HFFc6 (cell line): ENCODE measurements at regions not wholly inside any gene's neighbourhood (a gene's known extent, or its start where the extent isn't known, plus 50 kb on each side); places are given as distances from the start of the nearest gene placed in this dataset.

Source experiments
- DNase-seq: peaks from one replicate; pipeline ENCODE4 v3.0.0-alpha.2; 2018
- H3K27ac Mint-ChIP-seq: 2 replicates; pipeline ENCODE4 v1.8.0; 2020; ENCODE audit warnings: mild to moderate bottlenecking, mixed read lengths
- H3K27me3 Mint-ChIP-seq: 2 replicates; pipeline ENCODE4 v1.8.0; 2021; ENCODE audit warnings: mild to moderate bottlenecking, moderate library complexity, mixed read lengths; ENCODE audit not compliant: insufficient read depth
- H3K36me3 Mint-ChIP-seq: 2 replicates; pipeline ENCODE4 v1.8.0; 2021; ENCODE audit warnings: low read depth, mixed read lengths
- H3K4me1 Mint-ChIP-seq: 2 replicates; pipeline ENCODE4 v1.8.0; 2020; ENCODE audit warnings: low read depth, mixed read lengths
- H3K4me3 Mint-ChIP-seq: 2 replicates; pipeline ENCODE4 v1.8.0; 2020; ENCODE audit warnings: mild to moderate bottlenecking, moderate library complexity, mixed read lengths
- H3K9me3 Mint-ChIP-seq: 2 replicates; pipeline ENCODE4 v1.8.0; 2020; ENCODE audit warnings: mild to moderate bottlenecking, mixed read lengths
- TF ChIP-seq, protein P1 (sequence below): fragments of 200-600 bp; sonication (generic); IDR thresholded peaks from 2 replicates; pipeline ENCODE4 v1.5.0; 2021; ENCODE audit warnings: antibody characterized with exemption, mild to moderate bottlenecking

- Mint-ChIP-seq H3K27ac (no peak overlapping the region), H3K27me3 (no peaks in the 10 kb centered on the region), H3K36me3 (no peaks in the 10 kb centered on the region), H3K4me3 (no peak overlapping the region), H3K9me3 (peaks cover 21% of the 10 kb centered on the region), H3K4me1 (no peaks in the 10 kb centered on the region)
- no peak for DNase-seq
- TF ChIP-seq, protein P1, sequence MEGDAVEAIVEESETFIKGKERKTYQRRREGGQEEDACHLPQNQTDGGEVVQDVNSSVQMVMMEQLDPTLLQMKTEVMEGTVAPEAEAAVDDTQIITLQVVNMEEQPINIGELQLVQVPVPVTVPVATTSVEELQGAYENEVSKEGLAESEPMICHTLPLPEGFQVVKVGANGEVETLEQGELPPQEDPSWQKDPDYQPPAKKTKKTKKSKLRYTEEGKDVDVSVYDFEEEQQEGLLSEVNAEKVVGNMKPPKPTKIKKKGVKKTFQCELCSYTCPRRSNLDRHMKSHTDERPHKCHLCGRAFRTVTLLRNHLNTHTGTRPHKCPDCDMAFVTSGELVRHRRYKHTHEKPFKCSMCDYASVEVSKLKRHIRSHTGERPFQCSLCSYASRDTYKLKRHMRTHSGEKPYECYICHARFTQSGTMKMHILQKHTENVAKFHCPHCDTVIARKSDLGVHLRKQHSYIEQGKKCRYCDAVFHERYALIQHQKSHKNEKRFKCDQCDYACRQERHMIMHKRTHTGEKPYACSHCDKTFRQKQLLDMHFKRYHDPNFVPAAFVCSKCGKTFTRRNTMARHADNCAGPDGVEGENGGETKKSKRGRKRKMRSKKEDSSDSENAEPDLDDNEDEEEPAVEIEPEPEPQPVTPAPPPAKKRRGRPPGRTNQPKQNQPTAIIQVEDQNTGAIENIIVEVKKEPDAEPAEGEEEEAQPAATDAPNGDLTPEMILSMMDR = no peak
Observed at GRCh38 chr18:44181951-44182747, 498.5 kb upstream of the SETBP1 start.

DNA sequence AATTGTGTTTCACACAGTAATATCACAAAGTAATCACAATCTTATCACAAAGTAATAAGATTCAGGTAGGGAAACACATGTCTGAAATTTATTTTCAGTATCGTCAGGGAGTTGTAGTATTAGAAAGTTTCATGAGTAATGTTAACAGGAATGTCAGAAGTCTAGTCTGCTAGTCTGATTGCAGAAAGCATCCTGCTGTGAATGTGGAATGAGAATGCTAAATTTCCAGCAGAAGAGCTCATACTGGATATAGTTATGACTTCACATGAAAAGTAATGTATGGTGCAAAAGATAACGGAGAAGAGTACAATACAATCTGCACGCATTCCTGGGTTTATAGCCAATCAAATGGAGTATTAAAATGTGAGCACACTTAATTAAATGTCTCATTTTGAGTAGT lies 494.7 kb upstream of the SETBP1 start:
- no peak overlapping the region for H3K4me3 Mint-ChIP-seq
- H3K27ac Mint-ChIP-seq = no peak overlapping the region
- H3K27me3 Mint-ChIP-seq = no peaks in the 10 kb centered on the region
- H3K9me3 Mint-ChIP-seq = peaks cover 13% of the 10 kb centered on the region
- DNase-seq = no peak
- H3K4me1 Mint-ChIP-seq = no peaks in the 10 kb centered on the region
- TF ChIP-seq, protein P1 = no peak
- H3K36me3 Mint-ChIP-seq = no peaks in the 10 kb centered on the region

DNA sequence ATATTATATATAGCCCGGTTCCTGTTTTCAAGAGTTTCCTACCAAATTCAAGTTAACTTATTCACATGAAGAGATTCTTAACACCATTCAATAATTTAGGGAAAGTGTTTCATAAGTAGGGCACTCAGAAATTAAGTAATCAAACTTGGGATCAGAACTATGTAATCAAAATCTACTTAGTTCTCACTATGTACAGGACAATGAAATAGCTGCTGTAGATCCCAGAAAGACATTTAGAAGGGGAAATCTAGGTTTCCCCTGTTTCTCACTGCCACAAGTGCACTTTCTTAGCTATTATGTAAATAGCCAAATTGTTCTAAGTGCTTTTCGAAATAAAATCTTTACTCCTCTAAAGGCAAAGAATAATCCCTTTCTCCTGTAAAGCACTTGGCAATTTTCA lies 493.6 kb upstream of the SETBP1 start:
- TF ChIP-seq, protein P1 = no peak
- no peak for DNase-seq
- Mint-ChIP-seq H3K4me3 (no peak overlapping the region), H3K9me3 (peaks cover 9% of the 10 kb centered on the region), H3K27ac (no peak overlapping the region), H3K4me1 (no peaks in the 10 kb centered on the region), H3K36me3 (no peaks in the 10 kb centered on the region), H3K27me3 (no peaks in the 10 kb centered on the region)

- no peak for DNase-seq
- H3K4me1 Mint-ChIP-seq = no peaks in the 10 kb centered on the region
- H3K36me3 Mint-ChIP-seq = no peaks in the 10 kb centered on the region; the same call in 1 of the 2 replicates
- no peak overlapping the region for H3K27ac Mint-ChIP-seq
- H3K27me3 Mint-ChIP-seq = peaks cover 3% of the 10 kb centered on the region; the same call in 1 of the 2 replicates
- TF ChIP-seq, protein P1 = no peak
- H3K9me3 Mint-ChIP-seq = peaks cover 43% of the 10 kb centered on the region
- H3K4me3 Mint-ChIP-seq = no peak overlapping the region
Observed at GRCh38 chr18:44195394-44196140, 485.1 kb upstream of the SETBP1 start.

DNA sequence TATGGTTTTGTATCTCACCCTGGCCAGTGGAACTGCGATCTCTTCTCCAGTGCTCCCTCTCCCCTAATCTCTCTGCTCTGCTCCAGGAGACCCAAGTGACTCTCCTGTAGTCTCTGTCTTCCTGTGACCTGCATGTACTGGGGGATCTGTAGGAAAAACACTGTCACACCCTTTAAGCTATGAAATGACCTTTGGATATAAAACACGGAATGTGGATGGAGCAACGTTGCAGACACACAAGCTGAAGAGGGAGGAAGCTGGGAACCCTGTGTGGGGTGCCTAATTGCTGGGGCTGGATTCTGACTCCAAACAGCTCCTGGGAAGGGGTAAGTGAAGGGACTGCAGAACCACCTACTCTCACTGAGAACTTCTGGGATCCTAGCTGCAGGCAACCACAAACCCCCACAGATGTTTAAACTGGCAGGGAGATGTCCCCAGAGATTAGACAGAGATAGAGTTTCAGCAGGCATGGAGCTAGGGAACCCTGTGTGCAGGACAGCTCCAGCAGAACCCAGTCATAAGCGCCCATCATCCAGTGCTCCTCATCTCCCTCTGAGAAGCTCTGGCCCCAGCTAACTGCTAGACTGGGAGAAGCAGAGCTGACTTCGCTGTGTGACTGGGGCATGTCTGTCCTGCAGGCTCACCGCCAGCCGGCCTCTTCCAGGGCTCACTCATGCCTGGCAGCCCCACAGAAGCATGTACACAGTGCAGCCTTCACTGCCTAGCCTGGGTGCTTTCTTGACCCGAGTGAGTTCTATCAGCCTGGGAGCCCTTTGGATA lies 482.7 kb upstream of the SETBP1 start:
- Mint-ChIP-seq H3K27ac (no peak overlapping the region), H3K27me3 (peaks cover 3% of the 10 kb centered on the region; the same call in 1 of the 2 replicates), H3K4me3 (no peak overlapping the region), H3K9me3 (peaks cover 52% of the 10 kb centered on the region), H3K4me1 (no peaks in the 10 kb centered on the region), H3K36me3 (no peaks in the 10 kb centered on the region; the same call in 1 of the 2 replicates)
- TF ChIP-seq, protein P1 = no peak
- DNase-seq = no peak
